ENCODE measurements at regions not wholly inside any gene's neighbourhood (a gene's known extent, or its start where the extent isn't known, plus 50 kb on each side); places are given as distances from the start of the nearest gene placed in this dataset.
"Not testable (repeated sequence)": the region's sequence is repeated elsewhere in the genome, so short reads cannot be mapped to it uniquely, and the experiment has no call there.

DNA sequence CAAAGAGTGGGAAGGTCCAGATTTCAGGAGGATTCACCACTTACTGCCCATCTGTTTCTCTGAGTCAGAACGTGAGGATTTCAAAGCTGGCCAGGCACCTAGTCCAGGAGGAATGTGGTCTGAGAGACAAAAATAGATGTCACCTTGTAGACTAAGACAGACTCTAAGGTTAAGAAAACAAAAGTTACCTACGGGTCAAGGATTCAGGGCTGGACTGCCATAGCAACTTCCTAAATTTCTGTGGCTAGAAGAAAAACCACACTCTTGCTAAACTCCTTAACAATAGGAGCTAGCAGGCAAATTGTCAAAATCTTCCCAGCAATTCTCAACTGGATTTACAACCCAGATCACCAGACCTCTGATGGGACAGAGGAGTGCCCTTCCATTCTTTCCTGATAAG, 250.4 kb upstream of the NOTCH2NLA start:
- H3K9me1 ChIP-seq (ENCODE audit: insufficient read depth, low read length); H3K23ac ChIP-seq (ENCODE audit: low read depth, low read length); H3K27ac ChIP-seq (ENCODE audit: insufficient read depth, low read length); H3K9me3 ChIP-seq (ENCODE audit: control insufficient read depth, insufficient read depth, low read length); dilution Hi-C loops (cut with HindIII; ENCODE audit: low sequenced_read_pairs, unreplicated experiment); H3K4me1 ChIP-seq (ENCODE audit: control insufficient read depth, insufficient read depth, low read length); H3K18ac ChIP-seq (ENCODE audit: low read depth, low read length); H3K56ac ChIP-seq (ENCODE audit: extremely low read depth, insufficient read depth, low read length); H4K5ac ChIP-seq (ENCODE audit: low read depth, low read length); H4K20me1 ChIP-seq (ENCODE audit: insufficient read depth, low read length); H2AK5ac ChIP-seq (ENCODE audit: low read depth, low read length); DNase-seq; H2BK15ac ChIP-seq (ENCODE audit: low read depth, low read length); H3K4me2 ChIP-seq (ENCODE audit: low read depth, low read length); H3K27me3 ChIP-seq (ENCODE audit: control insufficient read depth, insufficient read depth, low read length); H3K79me1 ChIP-seq (ENCODE audit: low read depth in 1 of 2, low read length in 2 of 2); H2AK9ac ChIP-seq (replicated peaks; ENCODE audit: low read depth, low read length, poor library complexity); H2BK5ac ChIP-seq (ENCODE audit: low read depth, low read length, poor library complexity, severe bottlenecking); H2AFZ ChIP-seq (replicated peaks; ENCODE audit: low read length, poor library complexity); H3K4ac ChIP-seq (ENCODE audit: low read depth, low read length); ATAC-seq (ENCODE audit: low read depth); H4K8ac ChIP-seq (ENCODE audit: low read depth in 2 of 2, low read length in 2 of 2); H2BK20ac ChIP-seq (ENCODE audit: low read depth, low read length); POLR2A ChIA-PET (ENCODE audit: unreplicated experiment); H3K4me3 ChIP-seq (ENCODE audit: insufficient read depth, low read depth, low read length); H3K9ac ChIP-seq (ENCODE audit: low read depth, low read length); CTCF ChIA-PET; H4K91ac ChIP-seq (ENCODE audit: insufficient read depth, low read depth, low read length); H2BK120ac ChIP-seq (ENCODE audit: low read depth, low read length); in situ Hi-C loops (cut with MboI; ENCODE audit: low sequenced_read_pairs); BruUV-seq (replicated peaks); H3K36me3 ChIP-seq (ENCODE audit: control insufficient read depth, insufficient read depth, low read length); H3K14ac ChIP-seq (replicated peaks; ENCODE audit: low read depth, low read length); intact Hi-C loops (cut with micrococcal nuclease): not testable (repeated sequence)
- no CpG with 5 or more reads among the region's 2 CpGs for WGBS, 2 experiments (ENCODE audit: extremely low coverage in 2 of 2, insufficient read length in 1 of 2)
